NCI-H2227 treated with DMSO at 0.1 percent for 48 hours (cell line): ENCODE measurements at regions not wholly inside any gene's neighbourhood (a gene's known extent, or its start where the extent isn't known, plus 50 kb on each side); places are given as distances from the start of the nearest gene placed in this dataset.
"Not testable (repeated sequence)": the region's sequence is repeated elsewhere in the genome, so short reads cannot be mapped to it uniquely, and the experiment has no call there.

Experiments used
- DNase-seq: peaks from one replicate; lab custom pipeline; 2025; lab: John Stamatoyannopoulos, UW

DNA sequence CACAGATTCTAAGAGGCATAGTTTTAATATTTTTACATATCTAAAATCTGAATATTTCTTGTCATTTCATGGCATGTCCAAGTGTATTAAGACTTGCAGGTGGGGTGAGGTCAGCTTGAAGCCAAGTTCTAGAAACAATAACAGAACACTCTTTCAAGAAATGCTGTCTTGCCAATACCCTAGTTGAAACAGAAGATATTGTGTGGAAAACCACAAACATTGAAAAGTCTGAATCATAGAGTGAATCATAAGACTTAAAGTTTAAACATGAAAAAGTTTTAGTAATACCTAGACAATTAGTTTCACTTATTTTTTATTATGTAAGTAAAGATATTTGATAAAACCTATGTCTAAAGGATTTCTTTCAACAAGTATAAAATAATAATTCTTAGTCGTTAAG, 191.5 kb upstream of the CAND1 start:
- DNase-seq, result no peak

DNA sequence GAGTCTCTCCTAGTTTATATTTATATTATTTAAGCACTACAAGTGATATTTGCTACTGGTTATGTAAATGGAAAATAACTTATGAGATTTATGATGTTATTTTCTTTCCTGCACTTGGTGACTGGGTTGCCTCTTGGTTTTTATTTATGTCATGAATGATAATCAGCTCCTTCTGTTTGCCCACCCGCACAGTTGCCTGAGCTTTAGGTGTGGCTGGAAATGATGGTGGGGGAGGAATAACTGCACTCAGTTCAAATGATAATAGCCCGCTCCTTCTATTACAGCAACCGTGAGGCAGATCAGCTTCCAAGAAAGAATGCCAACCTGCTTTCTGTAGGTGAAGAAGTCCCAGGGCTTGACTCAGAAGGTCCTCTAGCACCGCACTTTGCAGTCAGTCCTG, 190.2 kb upstream of the CAND1 start:
- DNase-seq, result no peak

DNA sequence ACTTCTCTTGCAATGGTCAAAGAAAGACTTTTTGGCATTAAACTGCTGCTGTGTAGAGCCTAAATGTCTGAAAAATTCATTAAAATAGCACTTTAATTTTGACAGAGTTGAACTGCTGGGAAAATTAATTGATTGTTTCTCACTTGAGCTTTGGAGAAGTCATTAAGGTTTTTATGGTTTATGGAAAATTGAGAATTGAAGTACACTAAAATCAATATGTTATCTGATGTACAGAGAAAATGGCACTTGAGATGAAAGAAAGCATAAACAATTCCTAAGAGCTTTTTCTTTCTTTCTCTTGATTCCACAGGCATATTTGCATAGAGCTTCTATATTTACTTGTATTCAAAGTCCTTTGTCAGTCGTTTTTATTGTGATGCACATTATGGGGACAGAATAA, 188.5 kb upstream of the CAND1 start:
- DNase-seq, result no peak

DNA sequence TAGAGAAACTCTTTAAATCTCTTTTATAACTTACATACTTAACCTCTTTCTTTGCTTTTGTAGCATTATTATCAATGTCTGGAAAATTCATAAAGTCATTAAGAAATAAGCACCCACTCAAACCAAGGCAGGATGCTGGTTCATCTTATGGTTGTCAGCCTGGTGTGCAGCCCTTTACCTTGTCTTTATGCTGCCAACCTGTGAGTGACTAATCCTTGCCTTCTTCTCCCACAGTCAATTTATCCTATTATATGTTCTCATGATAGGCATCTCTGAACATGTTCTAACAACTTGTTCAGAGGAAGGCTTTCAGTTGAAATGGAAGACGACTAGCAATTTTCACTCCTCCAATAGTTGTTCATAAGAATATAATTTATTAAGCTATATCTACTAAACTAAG, 186.9 kb upstream of the CAND1 start:
- DNase-seq, result no peak

DNA sequence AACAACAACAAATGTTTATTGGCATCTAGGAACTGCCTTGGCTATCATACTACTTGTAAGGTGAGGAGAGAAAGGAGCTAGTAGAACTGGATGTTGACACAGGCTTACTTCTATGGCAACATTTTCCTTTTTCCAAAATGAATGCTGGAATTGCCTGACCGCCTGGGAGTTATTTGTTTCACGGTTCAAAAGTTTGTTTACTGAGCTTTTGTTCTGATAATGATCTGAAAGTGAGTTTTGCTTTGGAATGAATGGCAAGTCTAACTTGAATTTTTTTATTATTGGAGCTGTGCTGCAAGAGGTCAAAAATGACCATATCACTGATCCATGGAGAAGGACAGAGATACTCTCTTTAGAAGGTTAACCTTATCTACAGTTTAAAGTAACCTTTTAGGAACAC, 183.5 kb upstream of the CAND1 start:
- DNase-seq, result no peak

DNA sequence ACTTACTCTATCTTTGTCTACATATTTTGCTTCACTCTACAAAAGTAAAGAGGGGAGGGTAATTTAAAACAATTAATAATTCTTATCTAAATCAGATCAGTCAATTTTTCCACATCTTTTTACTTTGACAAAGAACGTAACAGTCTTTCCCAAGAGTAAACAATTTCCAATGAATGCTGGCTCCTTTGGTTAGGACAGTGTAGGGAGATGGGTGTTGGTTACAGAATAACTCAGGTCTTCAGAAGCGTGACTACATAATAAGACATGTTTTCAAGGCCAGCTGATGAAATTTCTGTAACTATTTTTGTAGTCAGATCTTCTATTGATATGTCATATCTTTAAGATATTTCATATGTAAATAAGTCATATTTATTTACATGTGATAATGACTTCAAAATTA, 183.0 kb upstream of the CAND1 start:
- DNase-seq, result no peak

DNA sequence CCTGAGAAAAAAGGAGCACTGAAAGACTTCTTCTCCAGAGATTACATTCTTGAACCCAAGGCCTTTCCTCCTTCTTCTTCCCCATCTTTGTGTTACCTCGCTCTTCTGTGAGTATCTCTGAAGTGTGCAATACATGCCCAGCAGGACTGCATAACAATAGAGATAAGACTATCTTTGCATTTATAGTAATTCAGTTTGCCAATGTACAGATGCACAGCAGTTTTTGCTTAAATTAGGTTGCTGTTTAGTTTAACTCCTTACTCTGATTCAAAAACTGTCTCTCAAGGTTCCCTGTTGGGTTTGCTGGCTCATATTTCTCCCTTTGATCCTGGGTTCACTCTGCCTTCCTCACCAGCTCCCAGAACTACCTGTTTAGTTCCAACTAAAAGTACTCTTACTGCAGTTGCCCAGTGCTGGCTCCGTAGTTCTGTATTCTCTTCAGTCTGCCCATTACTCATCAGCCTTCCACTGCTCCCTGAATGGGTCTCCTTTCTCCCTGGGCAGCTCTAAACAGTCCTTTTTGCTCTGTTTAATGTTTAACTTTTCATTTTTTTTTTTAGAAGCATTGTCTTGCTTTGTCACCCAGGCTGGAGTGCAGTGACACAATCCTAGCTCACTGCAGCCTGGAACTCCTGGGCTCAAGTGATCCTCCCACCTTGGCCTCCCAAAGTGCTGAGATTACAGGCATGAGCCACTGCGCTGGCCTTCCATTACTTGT, 180.6 kb upstream of the CAND1 start:
- DNase-seq, result no peak

DNA sequence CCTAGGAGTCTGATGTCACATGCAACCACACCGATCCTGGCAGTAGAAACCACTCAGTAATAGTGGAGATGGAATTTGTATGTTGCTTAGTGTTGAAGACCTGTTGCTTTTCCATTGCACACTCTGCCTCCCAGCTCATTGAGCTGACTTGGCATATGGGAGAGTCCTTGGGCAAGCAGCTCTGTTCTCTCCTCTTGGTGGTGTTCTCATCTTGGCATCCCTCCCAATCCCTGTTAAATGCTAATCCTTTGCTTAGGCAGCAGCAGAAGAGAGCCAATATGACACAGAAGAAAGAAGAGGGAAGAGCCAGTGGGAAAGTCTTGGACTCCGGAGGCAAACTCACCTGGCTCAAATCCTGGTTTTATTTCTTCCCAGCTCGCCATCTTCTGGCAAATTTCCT, 178.0 kb upstream of the CAND1 start:
- DNase-seq, result no peak

DNA sequence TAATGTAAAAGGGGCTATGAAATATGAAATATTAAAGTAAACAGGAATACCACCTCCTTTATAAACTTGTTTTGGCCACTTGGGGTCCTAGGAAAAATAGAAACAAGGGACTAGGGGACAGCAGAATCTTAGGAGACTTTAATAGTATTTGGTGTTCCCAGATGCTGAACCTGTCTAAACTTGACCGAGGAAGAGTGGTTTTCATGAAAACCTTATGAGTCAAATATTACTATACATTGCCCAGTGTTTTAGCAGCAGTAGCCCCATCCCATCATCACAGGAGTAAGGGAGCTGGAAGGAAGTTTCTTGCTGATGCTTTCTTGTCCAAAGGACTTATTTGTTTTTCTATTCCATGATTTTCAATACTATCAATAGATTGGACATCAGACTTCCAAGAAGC, 177.5 kb upstream of the CAND1 start:
- DNase-seq, result no peak

DNA sequence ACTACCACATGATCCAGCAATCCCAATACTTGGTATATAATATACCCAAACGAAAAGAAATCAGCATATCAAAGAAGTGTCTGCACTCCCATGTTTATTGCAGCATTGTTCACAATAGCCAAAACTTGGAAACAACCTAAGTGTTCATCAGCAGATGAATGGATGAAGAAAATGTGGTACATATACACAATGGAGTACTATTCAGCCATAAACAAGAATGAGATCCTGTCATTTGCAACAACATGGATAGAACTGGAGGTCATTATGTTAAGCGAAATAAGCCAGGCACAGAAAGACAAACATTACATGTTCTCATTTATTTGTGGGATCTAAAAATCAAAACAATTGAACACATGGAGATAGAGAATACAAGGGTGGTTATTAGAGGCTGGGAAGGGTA, 176.2 kb upstream of the CAND1 start:
- DNase-seq, result not testable (repeated sequence)

DNA sequence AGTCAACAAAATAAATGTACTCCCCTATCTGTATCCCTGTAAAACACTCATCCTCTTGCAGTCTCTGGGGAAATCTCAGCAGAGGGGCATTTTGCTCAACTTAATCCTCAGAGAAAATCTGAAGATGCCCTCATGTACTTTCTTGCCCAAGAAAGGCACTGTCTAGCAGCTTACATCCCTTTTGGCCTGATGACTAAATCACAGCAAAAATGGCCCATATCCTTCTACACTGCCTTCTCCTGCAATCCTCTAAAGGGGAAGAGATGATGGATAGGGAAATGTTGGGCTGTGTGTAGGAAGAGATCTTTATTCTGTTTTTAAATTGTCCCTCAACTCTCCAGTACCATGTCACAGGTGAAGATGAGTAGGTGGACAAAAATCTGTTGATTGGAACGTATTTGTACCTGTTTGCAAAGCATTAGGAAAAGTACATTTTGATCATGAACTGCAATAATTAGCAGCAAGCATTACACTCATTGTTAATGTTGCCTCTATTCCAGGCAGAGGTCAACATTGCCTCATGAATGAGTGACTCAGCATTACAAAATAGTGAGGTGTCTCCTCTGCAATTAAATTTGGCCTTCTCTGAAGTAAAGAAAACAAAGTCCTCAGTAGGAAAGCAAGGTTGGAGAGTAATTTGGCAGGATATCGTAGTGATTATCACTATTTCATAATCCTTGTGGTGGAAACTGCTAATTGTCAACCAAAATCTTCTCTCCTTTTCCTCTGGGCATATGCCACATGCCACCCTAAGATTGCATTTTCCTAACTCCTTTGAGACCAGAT, 172.4 kb upstream of the CAND1 start:
- no peak for DNase-seq

DNA sequence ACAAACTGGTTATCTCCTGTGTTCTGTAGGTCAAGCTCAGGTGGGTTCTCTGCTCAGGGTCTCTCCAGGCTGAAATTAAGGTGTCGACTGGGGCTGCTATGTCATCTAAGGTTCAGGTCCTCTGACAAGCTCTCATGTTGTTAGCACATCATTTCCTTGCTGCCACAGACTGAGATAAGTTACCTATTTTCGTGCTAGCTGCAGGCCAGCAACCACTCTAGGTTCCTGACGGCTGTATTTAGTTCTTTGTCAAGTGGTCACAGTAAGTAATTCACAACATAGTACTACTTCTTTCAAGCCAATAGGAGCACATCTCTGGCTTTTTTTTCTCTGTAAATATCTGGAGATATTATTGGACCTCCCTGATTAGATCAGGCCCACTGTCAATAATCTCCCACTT, 169.3 kb upstream of the CAND1 start:
- no peak for DNase-seq

DNA sequence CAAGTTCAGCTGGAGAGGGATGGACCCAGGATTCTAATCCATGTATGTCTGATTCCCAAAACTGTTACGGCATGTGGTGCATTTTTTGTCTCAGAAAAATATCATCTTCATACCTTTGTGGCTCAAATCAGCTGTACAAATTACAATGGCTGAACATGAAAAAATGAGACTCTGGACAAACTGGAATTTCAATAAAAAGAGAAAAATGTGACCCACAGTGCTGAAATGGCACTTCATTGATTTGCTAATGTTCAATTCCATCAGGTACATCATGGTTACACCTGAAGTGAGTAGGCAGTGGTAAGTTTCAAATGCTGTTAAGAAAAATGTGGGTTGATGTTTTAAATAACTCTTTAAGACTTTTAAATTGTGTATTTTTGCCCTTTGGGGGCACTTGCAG, 165.6 kb upstream of the CAND1 start:
- no peak for DNase-seq

DNA sequence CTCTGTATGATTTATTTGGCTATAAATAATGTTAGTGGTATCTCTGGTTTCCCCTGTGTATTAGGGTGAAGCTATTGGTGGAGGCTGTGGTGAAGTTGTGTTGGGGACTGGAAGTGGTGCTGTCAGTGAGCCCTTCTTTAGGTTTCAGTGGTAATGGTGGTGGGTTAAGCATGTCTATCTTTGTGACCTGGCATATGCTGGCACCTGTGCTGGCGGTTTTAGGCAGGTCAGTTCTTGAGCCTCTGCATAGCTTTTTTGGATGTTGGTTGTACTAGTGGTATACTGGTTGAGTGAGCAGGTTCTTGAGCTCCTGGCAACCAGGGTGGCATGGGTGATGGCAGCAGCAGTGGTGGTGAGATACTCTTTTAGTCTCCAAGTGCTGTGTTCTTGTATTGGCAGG, 161.9 kb upstream of the CAND1 start:
- no peak for DNase-seq

DNA sequence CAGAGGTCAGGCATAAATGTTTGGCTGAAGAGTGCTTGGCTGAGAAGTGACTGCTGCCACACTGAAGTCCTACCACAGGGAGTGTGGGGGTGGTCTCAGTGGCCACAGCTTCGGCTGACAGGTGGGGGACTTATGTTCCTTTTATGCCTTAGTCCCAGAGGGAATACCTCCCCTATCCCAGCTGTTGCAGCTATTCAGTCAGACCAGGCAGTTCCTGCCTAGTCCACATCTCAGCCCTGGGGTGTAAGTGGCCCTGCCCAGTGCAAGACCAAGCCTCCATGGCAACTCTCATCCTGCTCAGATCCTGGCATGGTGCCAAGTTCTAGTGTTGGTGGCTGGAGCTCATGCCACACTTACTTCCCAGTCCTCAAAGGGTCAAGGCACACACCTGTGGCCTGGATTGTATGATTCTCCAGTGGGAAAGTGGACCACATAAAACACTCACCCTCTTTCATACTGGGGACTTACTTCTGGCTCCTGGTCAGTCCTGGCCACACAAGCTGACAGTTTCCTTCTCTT, 161.3 kb upstream of the CAND1 start:
- no peak for DNase-seq

DNA sequence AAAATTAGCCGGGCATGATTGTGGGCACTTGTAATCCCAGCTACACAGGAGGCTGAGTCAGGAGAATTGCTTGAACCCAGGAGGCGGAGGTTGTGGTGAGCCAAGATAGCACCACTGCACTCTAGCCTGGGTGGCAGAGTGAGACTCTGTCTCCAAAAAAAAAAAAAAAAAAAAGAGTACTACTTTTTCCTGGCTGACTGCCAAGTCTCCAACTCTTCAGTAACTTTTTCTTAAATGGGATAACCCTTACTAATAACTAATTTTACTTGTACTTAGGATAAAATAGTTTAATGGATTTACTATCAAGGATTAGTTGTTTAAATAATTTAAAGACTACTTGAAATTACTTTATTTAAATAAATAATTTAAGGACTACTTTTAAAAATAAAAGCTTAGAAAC, 158.8 kb upstream of the CAND1 start:
- DNase-seq, result not testable (repeated sequence)

DNA sequence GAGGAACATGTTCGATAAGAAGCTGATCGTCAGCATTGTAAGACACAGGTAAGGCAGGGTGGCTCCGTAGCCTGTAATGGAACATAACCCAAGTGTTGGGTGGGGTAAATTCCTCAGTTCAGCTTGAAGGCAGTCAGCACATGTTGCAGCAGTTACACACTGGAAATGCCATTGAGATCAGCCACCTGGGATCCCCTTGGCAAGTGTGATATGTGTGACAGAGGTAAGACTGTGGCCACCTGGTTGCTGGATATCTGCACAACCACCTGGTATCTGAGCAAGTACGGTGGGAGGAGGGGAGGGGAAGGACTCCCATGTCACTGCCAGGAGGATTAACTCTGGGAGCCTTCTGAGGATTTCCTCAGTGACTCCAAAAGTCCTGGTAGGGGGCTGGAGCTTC, 158.0 kb upstream of the CAND1 start:
- no peak for DNase-seq

DNA sequence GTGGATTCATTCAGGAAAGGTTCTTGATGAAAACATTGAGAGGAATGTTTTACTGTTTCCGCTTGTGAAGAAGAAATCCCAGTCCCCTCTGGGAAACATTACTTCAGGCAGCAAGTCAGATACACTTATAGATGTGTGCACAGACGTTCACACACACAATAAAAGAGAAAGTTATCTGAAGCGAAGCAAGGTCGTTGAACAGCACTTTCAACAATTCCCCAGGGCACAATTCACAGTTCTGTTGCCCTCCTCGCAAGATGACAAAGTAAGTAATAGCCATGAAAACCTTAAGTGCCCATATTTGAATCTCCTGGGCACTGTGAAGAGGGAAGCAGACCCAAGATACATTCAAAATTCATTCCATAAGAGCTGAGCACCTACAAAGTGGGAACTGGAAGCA, 156.6 kb upstream of the CAND1 start:
- DNase-seq, result no peak

DNA sequence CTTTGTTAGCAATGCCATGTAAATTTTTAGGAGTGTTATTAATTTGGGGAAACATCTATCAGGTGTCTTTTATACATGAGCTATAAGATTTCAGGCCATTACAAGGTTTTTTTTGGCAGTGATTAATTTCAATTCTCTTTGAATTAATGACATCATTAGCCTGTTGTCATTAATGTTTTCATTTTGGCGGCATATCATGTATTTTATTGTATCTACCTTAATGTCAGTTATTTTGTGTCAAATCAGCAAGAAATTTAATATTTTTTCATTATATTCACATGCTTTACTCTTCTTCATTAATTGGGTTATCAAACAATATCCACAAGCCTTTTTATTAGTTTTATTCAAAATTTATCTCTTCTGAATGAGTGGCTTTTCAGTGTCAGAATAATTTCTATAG, 153.0 kb upstream of the CAND1 start:
- DNase-seq, result no peak

DNA sequence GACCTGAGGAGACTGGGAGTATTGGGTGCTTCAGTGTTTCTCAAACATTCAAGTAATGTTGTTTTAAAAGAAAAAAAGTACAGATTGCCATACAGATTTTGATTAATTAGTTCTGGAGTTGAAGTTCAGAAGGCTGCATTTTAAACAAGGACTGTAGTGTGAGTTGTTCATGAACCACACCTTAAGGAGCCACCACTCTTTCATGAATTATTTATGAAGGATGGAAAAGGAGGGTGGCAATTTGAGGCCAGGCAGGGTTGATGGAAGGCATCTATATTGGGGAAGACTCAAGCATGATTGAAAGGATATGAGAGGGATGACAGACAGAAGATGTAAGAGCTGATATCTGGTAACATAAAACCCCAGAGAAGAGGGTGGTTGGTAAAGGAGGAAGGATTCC, 146.6 kb upstream of the CAND1 start:
- no peak for DNase-seq

DNA sequence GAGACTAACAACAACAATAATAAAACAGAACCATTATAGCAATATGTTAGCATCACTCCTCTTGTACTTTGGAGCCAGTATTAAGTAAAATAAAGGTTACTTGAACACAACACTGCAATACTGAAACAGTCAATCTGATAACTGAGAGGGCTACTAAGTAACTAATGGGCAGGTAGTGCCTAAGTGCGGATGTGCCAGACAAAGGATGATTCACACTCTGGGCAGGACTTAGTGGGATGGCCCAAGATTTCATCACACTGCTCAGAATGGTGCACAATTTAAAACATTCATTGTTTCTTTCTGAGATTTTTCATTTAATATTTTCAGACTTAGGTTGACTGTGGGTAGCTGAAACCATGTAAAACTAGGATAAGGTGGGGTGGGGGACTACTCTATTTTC, 131.9 kb upstream of the CAND1 start:
- no peak for DNase-seq

DNA sequence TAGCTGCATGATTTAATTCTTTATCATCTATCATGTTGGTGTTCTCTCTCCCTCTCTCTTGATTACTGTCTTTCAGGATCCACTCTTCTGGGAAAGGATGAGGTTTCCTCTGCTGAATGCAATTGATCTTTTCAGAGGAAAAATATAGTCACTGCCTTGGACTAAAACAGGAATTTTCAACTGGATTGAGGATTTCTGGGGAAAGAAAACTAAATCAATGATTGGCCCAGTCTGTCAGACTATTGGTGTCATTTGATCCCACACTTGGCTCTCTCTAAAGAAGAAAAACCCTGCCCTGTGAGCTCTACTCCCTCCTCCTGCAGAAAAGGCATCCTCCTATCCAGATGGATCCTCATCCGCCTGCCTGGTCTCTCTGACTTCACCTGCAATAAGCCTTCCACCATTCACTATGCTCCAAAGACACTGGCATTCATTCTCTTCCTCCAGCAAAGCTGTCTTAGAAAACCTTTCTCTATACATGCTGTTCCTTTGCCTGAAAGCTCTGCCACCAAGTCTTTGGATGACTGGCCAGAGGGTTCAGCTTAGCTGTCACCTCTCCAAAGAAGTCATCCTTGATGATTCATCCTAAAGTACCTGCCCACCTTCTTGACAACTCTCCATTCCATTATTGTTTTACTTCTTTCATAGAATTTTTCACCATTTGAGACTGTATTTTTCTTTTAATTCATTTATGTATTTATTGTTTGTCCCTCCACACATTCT, 127.7 kb upstream of the CAND1 start:
- DNase-seq, result no peak

DNA sequence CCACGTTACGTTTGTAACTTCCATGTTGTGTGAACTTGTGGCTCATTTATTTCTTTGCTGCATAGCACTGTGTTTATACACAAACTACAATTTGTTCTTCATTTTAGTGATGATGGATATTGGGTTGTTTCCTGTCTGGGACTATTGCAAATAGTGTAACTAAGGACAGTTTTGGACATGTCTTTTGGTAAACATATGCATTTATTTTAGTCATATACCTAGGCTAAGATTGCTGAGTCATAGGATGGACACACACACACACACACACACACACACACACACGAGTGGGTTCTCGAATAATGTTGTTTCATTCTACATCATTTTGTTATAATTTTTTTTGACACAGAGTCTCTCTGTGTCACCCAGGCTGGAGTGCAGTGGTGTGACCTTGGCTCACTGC, 123.5 kb upstream of the CAND1 start:
- DNase-seq, result no peak
